Keratinocyte (primary cell): ENCODE measurements at regions not wholly inside any gene's neighbourhood (a gene's known extent, or its start where the extent isn't known, plus 50 kb on each side); places are given as distances from the start of the nearest gene placed in this dataset.

Experiments used
- DNase-seq: peaks from one replicate; pipeline ENCODE4 v3.0.0-alpha.2; 2011; ENCODE audit warnings: low read depth, missing footprints, low spot score
- FAIRE-seq: peaks from 2 replicates; lab custom pipeline; 2011; peaks lifted over from hg19 to GRCh38; lab: Jason Lieb, UNC
- H2AFZ ChIP-seq: 2 replicates; pipeline ENCODE4 v1.6.0; 2012; ENCODE audit warnings: low read length, control low read depth, inconsistent platforms; ENCODE audit not compliant: control insufficient read depth
- H3K27ac ChIP-seq: 2 replicates; pipeline ENCODE4 v1.5.1; 2011; ENCODE audit warnings: low read length; ENCODE audit not compliant: control insufficient read depth, insufficient read depth
- H3K27me3 ChIP-seq: 3 replicates; pipeline ENCODE4 v1.6.0; 2011; ENCODE audit warnings: low read length; ENCODE audit not compliant: control insufficient read depth, insufficient read depth; ENCODE audit errors: extremely low read depth
- H3K36me3 ChIP-seq, 2 experiments: 2 replicates in 1 of 2; 3 replicates in 1 of 2; pipeline ENCODE4 v1.5.1; 2011; ENCODE audit warnings: low read length in 2 of 2, mild to moderate bottlenecking in 1 of 2; ENCODE audit not compliant: control insufficient read depth in 2 of 2, insufficient read depth in 2 of 2; ENCODE audit errors: extremely low read depth in 1 of 2
- H3K4me1 ChIP-seq: 3 replicates; pipeline ENCODE4 v1.5.1; 2011; ENCODE audit warnings: low read length; ENCODE audit not compliant: control insufficient read depth, insufficient read depth; ENCODE audit errors: extremely low read depth
- H3K4me2 ChIP-seq: 3 replicates; pipeline ENCODE4 v1.6.0; 2011; ENCODE audit warnings: low read depth, low read length; ENCODE audit not compliant: control insufficient read depth, insufficient read depth; ENCODE audit errors: extremely low read depth
- H3K4me3 ChIP-seq, 3 experiments: fragments of 200-600 bp in 1 of 3; sonication (generic) in 1 of 3; 2 replicates in 2 of 3; 3 replicates in 1 of 3; pipeline ENCODE4 v1.5.1; 2011 to 2016; ENCODE audit warnings: low read length in 3 of 3, mild to moderate bottlenecking in 3 of 3, control low read depth in 2 of 3, inconsistent platforms in 1 of 3, low read depth in 1 of 3, mixed read lengths in 1 of 3, mixed run types in 1 of 3, moderate library complexity in 1 of 3; ENCODE audit not compliant: control insufficient read depth in 2 of 3, insufficient read depth in 2 of 3; ENCODE audit errors: extremely low read depth in 1 of 3
- H3K79me2 ChIP-seq: 2 replicates; pipeline ENCODE4 v1.6.0; 2012; ENCODE audit warnings: low read length; ENCODE audit not compliant: control insufficient read depth, insufficient read depth
- H3K9ac ChIP-seq: 3 replicates; pipeline ENCODE4 v1.6.0; 2011; ENCODE audit warnings: low read length; ENCODE audit not compliant: control insufficient read depth, insufficient read depth; ENCODE audit errors: extremely low read depth
- H3K9me1 ChIP-seq: 3 replicates; pipeline ENCODE4 v1.6.0; 2011; ENCODE audit warnings: low read length; ENCODE audit not compliant: control insufficient read depth, insufficient read depth; ENCODE audit errors: extremely low read depth
- H3K9me3 ChIP-seq: 2 replicates; pipeline ENCODE4 v1.5.1; 2012; ENCODE audit warnings: low read depth, low read length; ENCODE audit not compliant: control insufficient read depth
- H4K20me1 ChIP-seq: 3 replicates; pipeline ENCODE4 v1.6.0; 2011; ENCODE audit warnings: low read length; ENCODE audit not compliant: control insufficient read depth, insufficient read depth; ENCODE audit errors: extremely low read depth
- CTCF ChIP-seq, 3 experiments: IDR thresholded peaks in 1 of 3; conservative IDR thresholded peaks in 1 of 3; optimal IDR thresholded peaks in 1 of 3; 2 replicates in 2 of 3; 3 replicates in 1 of 3; pipeline versions ENCODE3 to v1.5.1; 2011; ENCODE audit warnings: low read length in 3 of 3, mild to moderate bottlenecking in 3 of 3, moderate library complexity in 2 of 3, control low read depth in 1 of 3, inconsistent platforms in 1 of 3; ENCODE audit not compliant: insufficient read depth in 2 of 3; ENCODE audit errors: extremely low read depth in 1 of 3
- EZH2 ChIP-seq: IDR thresholded peaks from one replicate; pipeline ENCODE4 v1.6.1; 2012; ENCODE audit warnings: inconsistent platforms, mild to moderate bottlenecking, low read length, moderate library complexity
- dilution Hi-C: fragments of 300-500 bp; cut with MboI; formaldehyde crosslinking; loops from one replicate; pipeline ENCODE4 v1.7.0; 2020; ENCODE audit warnings: low sequenced_read_pairs; ENCODE audit not compliant: extremely low pct_ligation_motif_present

GRCh38 chr2:14928056-14928455 lies 295.5 kb downstream of the LRATD1 start:
- Histone ChIP-seq H3K27me3 (no peaks in the 10 kb centered on the region), H3K9me1 (no peaks in the 10 kb centered on the region), H3K9me3 (no peaks in the 10 kb centered on the region), H3K4me2 (no peak overlapping the region), H3K4me1 (no peaks in the 10 kb centered on the region), H3K36me3 (no peaks in the 10 kb centered on the region), H3K27ac (no peak overlapping the region), H2AFZ (no peak overlapping the region), H4K20me1 (no peaks in the 10 kb centered on the region), H3K4me3 (no peak overlapping the region), H3K9ac (no peak overlapping the region), H3K79me2 (no peaks in the 10 kb centered on the region)
- TF ChIP-seq EZH2 (no peak), CTCF (optimal IDR thresholded peaks at IDR 0.05 in 1 of 3, IDR thresholded peaks at IDR 0.05 in 1 of 3, conservative IDR thresholded peaks at IDR 0.05 in 1 of 3; ENCODE audit: extremely low read depth in 1 of 3, insufficient read depth in 2 of 3, low read length in 3 of 3) (no peak)
- dilution Hi-C loops = no loop called here
- DNase-seq (no peak), FAIRE-seq (no peak)

GRCh38 chr2:14930441-14930840 lies 297.9 kb downstream of the LRATD1 start:
- Histone ChIP-seq H3K79me2 (no peaks in the 10 kb centered on the region), H3K27me3 (no peaks in the 10 kb centered on the region), H4K20me1 (no peaks in the 10 kb centered on the region), H3K9me3 (no peaks in the 10 kb centered on the region), H3K9me1 (no peaks in the 10 kb centered on the region), H2AFZ (no peak overlapping the region), H3K4me3 (no peak overlapping the region), H3K4me2 (no peak overlapping the region), H3K4me1 (no peaks in the 10 kb centered on the region), H3K36me3 (no peaks in the 10 kb centered on the region), H3K9ac (no peak overlapping the region), H3K27ac (no peak overlapping the region)
- dilution Hi-C loops = no loop called here
- no peak for FAIRE-seq
- TF ChIP-seq EZH2 (no peak), CTCF (optimal IDR thresholded peaks at IDR 0.05 in 1 of 3, IDR thresholded peaks at IDR 0.05 in 1 of 3, conservative IDR thresholded peaks at IDR 0.05 in 1 of 3; ENCODE audit: extremely low read depth in 1 of 3, insufficient read depth in 2 of 3, low read length in 3 of 3) (no peak)
- DNase-seq = no peak
